Natural killer cell (primary cell): ENCODE measurements at regions not wholly inside any gene's neighbourhood (a gene's known extent, or its start where the extent isn't known, plus 50 kb on each side); places are given as distances from the start of the nearest gene placed in this dataset.

Experiments
- ATAC-seq, 3 donors: fragments of 150-1000 bp in 2 of 3; fragments of 200-7000 bp in 1 of 3; cut with Tn5 transposase; 1 replicate in 1 of 3; 2 replicates in 2 of 3; pipeline ENCODE4 v1.10.0; 2021; ENCODE audit warnings: mild to moderate bottlenecking in 2 of 3, moderate library complexity in 2 of 3
- DNase-seq, 2 donors: peaks; one replicate each; pipeline versions ENCODE4 v3.0.0 to v3.0.0-alpha.2; 2013 to 2021; ENCODE audit warnings: mixed read lengths in 1 of 2
- H3K27ac ChIP-seq: one replicate; pipeline ENCODE4 v1.5.1; 2013; ENCODE audit warnings: mild to moderate bottlenecking, low read length
- H3K27me3 ChIP-seq: one replicate; pipeline ENCODE4 v1.6.1; 2013; ENCODE audit warnings: low read length; ENCODE audit not compliant: control insufficient read depth, insufficient read depth
- H3K36me3 ChIP-seq: one replicate; pipeline ENCODE4 v1.6.1; 2013; ENCODE audit warnings: low read length; ENCODE audit not compliant: control insufficient read depth, insufficient read depth
- H3K4me1 ChIP-seq: one replicate; pipeline ENCODE4 v1.6.1; 2013; ENCODE audit warnings: low read length; ENCODE audit not compliant: control insufficient read depth, insufficient read depth
- H3K4me3 ChIP-seq: one replicate; pipeline ENCODE4 v1.5.1; 2013; ENCODE audit warnings: low read length
- H3K9me3 ChIP-seq: one replicate; pipeline ENCODE4 v1.6.1; 2013; ENCODE audit warnings: low read length; ENCODE audit not compliant: control insufficient read depth, insufficient read depth
- H3K27ac Mint-ChIP-seq, 2 donors: one replicate each; pipeline ENCODE4 v1.8.0; 2022; ENCODE audit warnings: mild to moderate bottlenecking in 2 of 2, mixed read lengths in 2 of 2, moderate library complexity in 1 of 2
- H3K27me3 Mint-ChIP-seq, 2 donors: one replicate each; pipeline ENCODE4 v1.8.0; 2022; ENCODE audit warnings: low read depth in 2 of 2, mixed read lengths in 2 of 2
- H3K36me3 Mint-ChIP-seq: one replicate; pipeline ENCODE4 v1.8.0; 2022; ENCODE audit warnings: mixed read lengths
- H3K4me1 Mint-ChIP-seq, 2 donors: one replicate each; pipeline ENCODE4 v1.8.0; 2022; ENCODE audit warnings: mixed read lengths in 2 of 2
- H3K4me3 Mint-ChIP-seq: one replicate; pipeline ENCODE4 v1.8.0; 2022; ENCODE audit warnings: mild to moderate bottlenecking, moderate library complexity, mixed read lengths
- H3K9me3 Mint-ChIP-seq, 2 donors: one replicate each; pipeline ENCODE4 v1.8.0; 2022; ENCODE audit warnings: mixed read lengths in 2 of 2
- WGBS: methylation state at CpG from one replicate; pipeline ENCODE4 v1.1.7; 2013; ENCODE audit warnings: missing lambda C conversion rate; ENCODE audit not compliant: insufficient coverage; 5-methylcytosine and 5-hydroxymethylcytosine counted together
- intact Hi-C: fragments of 100-400 bp; cut with micrococcal nuclease; formaldehyde crosslinking; loops from one replicate; pipeline ENCODE4 v1.14.2; 2022
- TF ChIP-seq, protein P1 (sequence below): fragments of 200-600 bp; IDR thresholded peaks from one replicate; pipeline ENCODE4 v1.8.0; 2022; ENCODE audit warnings: antibody characterized with exemption

DNA sequence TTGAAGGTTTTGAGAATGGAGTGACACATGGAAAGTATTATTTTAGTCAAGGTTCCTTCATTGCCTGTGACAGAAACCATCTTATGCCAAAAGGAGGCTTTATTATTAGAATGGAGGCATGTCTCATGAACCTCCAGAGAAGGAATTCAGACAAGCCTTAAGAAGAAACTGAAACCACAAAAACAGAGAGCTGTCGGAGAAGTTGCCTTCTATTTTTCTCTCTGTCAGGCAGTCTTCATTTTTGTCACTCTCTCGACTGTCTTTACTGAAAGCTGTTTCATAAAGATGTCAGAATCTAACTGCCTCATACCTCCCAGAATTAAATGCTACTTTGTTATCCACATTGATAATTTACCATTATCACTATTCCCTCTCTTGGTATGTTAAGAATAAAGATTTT, 434.7 kb upstream of the ADGRL4 start:
- H3K36me3 ChIP-seq = no peaks in the 10 kb centered on the region

DNA sequence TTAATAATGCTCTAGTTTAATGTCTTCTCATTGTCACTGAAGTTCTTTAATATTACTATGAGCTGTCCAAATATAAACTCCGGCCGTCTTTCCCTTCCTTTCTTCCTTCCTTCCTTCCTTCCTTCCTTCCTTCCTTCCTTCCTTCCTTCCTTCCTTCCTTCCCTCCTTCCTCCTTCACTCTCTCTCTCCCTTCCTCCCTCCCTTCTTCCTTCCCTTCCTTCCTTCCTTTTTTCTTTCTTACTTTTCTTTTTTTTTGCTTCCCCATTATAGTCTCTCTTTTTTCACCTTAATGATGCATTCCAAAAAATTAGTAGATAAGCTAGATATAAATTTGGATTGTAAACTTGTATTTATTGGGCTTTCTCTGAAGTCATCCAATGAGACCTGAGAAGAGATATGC, 431.0 kb upstream of the ADGRL4 start:
- H3K9me3 ChIP-seq = peaks cover 5% of the 10 kb centered on the region
- Mint-ChIP-seq H3K36me3 (peaks cover 7% of the 10 kb centered on the region), H3K4me1 (no peaks in the 10 kb centered on the region), H3K4me3 (no peak overlapping the region), H3K9me3 (peaks cover 15% of the 10 kb centered on the region in 2 donors), H3K27me3 (no peaks in the 10 kb centered on the region), H3K27ac (no peak overlapping the region)
- no peaks in the 10 kb centered on the region for H3K27me3 ChIP-seq
- TF ChIP-seq, protein P1, sequence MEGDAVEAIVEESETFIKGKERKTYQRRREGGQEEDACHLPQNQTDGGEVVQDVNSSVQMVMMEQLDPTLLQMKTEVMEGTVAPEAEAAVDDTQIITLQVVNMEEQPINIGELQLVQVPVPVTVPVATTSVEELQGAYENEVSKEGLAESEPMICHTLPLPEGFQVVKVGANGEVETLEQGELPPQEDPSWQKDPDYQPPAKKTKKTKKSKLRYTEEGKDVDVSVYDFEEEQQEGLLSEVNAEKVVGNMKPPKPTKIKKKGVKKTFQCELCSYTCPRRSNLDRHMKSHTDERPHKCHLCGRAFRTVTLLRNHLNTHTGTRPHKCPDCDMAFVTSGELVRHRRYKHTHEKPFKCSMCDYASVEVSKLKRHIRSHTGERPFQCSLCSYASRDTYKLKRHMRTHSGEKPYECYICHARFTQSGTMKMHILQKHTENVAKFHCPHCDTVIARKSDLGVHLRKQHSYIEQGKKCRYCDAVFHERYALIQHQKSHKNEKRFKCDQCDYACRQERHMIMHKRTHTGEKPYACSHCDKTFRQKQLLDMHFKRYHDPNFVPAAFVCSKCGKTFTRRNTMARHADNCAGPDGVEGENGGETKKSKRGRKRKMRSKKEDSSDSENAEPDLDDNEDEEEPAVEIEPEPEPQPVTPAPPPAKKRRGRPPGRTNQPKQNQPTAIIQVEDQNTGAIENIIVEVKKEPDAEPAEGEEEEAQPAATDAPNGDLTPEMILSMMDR = no peak
- intact Hi-C loops = no loop called here
- no peaks in the 10 kb centered on the region for H3K4me1 ChIP-seq
- no peak overlapping the region for H3K4me3 ChIP-seq
- H3K27ac ChIP-seq = no peak overlapping the region
- no peaks in the 10 kb centered on the region for H3K36me3 ChIP-seq
- no peak for ATAC-seq
- WGBS = 80% methylated on average over 2 of the region's 2 CpGs
- DNase-seq = no peak

More for the DNA sequence above, 434.7 kb upstream of the ADGRL4 start:
- Mint-ChIP-seq H3K27ac (no peak overlapping the region), H3K4me1 (no peaks in the 10 kb centered on the region), H3K4me3 (no peak overlapping the region), H3K36me3 (peaks cover 7% of the 10 kb centered on the region), H3K9me3 (peaks cover 16% of the 10 kb centered on the region in 2 donors), H3K27me3 (no peaks in the 10 kb centered on the region)
- Histone ChIP-seq H3K4me1 (no peaks in the 10 kb centered on the region), H3K27ac (no peak overlapping the region), H3K27me3 (no peaks in the 10 kb centered on the region), H3K9me3 (peaks cover 5% of the 10 kb centered on the region), H3K4me3 (no peak overlapping the region)
- WGBS = 82% methylated on average over 2 of the region's 2 CpGs
- no peak for DNase-seq
- no peak for ATAC-seq
- intact Hi-C loops = no loop called here
- TF ChIP-seq, protein P1 = no peak

DNA sequence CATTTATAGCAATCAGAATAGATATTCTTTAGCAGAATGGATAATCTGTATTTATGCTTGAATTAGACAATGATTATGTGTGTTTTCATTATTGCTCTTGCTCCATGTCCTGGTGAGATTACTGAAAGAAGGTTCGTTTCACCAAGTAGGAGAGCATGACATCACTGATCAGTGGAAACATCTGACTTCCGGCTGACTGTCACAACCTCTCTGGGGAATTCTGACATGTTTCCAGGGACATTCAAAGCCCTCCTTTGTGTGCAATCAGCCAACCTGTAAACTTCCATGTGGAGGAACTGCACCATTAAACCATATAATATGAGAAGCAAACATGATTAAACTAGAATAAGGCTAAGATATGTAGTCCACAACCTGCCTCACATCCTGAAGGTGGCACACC, 424.8 kb upstream of the ADGRL4 start:
- Histone ChIP-seq H3K4me1 (no peaks in the 10 kb centered on the region), H3K27me3 (no peaks in the 10 kb centered on the region), H3K36me3 (no peaks in the 10 kb centered on the region), H3K9me3 (no peaks in the 10 kb centered on the region), H3K27ac (no peak overlapping the region), H3K4me3 (no peak overlapping the region)
- WGBS = 76% methylated on average over 2 of the region's 2 CpGs
- no peaks in the 10 kb centered on the region for H3K36me3 Mint-ChIP-seq
- H3K27me3 Mint-ChIP-seq = no peaks in the 10 kb centered on the region
- H3K9me3 Mint-ChIP-seq = peaks cover 3 to 6% of the 10 kb centered on the region in 2 donors
- H3K4me1 Mint-ChIP-seq = no peaks in the 10 kb centered on the region
- no peak for ATAC-seq
- TF ChIP-seq, protein P1 = no peak
- no peak overlapping the region for H3K27ac Mint-ChIP-seq
- DNase-seq = no peak
- H3K4me3 Mint-ChIP-seq = no peak overlapping the region
- intact Hi-C loops = no loop called here

DNA sequence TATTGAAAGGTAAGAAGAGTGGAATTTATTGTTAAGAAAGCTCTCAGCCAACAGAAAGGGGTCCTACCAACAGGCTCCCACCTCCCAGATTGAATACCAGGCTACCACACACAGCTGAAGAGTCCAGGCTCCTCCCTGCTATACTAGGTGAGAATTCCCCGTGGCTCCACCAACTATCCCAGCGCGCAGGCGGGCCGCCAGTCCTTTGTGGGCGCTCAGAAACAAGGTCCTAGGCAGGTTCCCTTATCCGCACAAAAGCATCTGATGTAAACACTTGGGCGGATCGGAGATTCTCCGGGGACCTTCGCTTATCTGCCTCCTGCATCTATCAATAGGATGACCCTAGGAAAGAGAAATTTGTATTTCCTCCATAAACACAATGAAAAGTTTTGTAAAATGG, 423.9 kb upstream of the ADGRL4 start:
- H3K4me1 Mint-ChIP-seq = no peaks in the 10 kb centered on the region
- no peak for DNase-seq
- no peak overlapping the region for H3K27ac ChIP-seq
- H3K4me3 ChIP-seq = no peak overlapping the region
- TF ChIP-seq, protein P1 = no peak
- H3K27me3 ChIP-seq = no peaks in the 10 kb centered on the region
- H3K27me3 Mint-ChIP-seq = no peaks in the 10 kb centered on the region
- H3K9me3 Mint-ChIP-seq = peaks cover 3 to 6% of the 10 kb centered on the region in 2 donors
- WGBS = 90% methylated on average over 11 of the region's 11 CpGs
- H3K36me3 ChIP-seq = no peaks in the 10 kb centered on the region
- no peak overlapping the region for H3K4me3 Mint-ChIP-seq
- H3K36me3 Mint-ChIP-seq = no peaks in the 10 kb centered on the region
- no peaks in the 10 kb centered on the region for H3K9me3 ChIP-seq
- H3K4me1 ChIP-seq = no peaks in the 10 kb centered on the region
- H3K27ac Mint-ChIP-seq = no peak overlapping the region
- ATAC-seq = no peak
- intact Hi-C loops = no loop called here
